Mucosa of descending colon (tissue), 3 donors: ENCODE measurements at regions not wholly inside any gene's neighbourhood (a gene's known extent, or its start where the extent isn't known, plus 50 kb on each side); places are given as distances from the start of the nearest gene placed in this dataset.

Source experiments
- ATAC-seq: fragments of 200-7000 bp; cut with Tn5 transposase; one replicate; pipeline ENCODE4 v1.9.1; 2020; ENCODE audit warnings: mild to moderate bottlenecking, moderate library complexity
- DNase-seq, 3 donors: peaks; one replicate each; pipeline ENCODE4 v3.0.0-alpha.2; 2020
- H3K36me3 ChIP-seq: fragments of 200-600 bp; one replicate; pipeline ENCODE4 v1.8.0; 2021; ENCODE audit warnings: low read depth, mild to moderate bottlenecking
- H3K4me1 ChIP-seq: fragments of 200-600 bp; one replicate; pipeline ENCODE4 v1.8.0; 2021; ENCODE audit warnings: low read depth, mild to moderate bottlenecking
- H3K4me3 ChIP-seq: fragments of 200-600 bp; one replicate; pipeline ENCODE4 v1.8.0; 2021; ENCODE audit warnings: mild to moderate bottlenecking
- H3K9me3 ChIP-seq: fragments of 200-600 bp; one replicate; pipeline ENCODE4 v1.8.0; 2021; ENCODE audit warnings: mild to moderate bottlenecking
- intact Hi-C, 2 donors: fragments of 100-400 bp; cut with DNase I in 1 of 2; cut with micrococcal nuclease in 1 of 2; formaldehyde crosslinking; loops; one replicate each; pipeline versions ENCODE4 v1.11.0 to v1.11.1; 2022; cut with DNase I, micrococcal nuclease
- TF ChIP-seq, protein P1 (sequence below): fragments of 200-600 bp; IDR thresholded peaks from one replicate; pipeline ENCODE4 v1.8.0; 2022; ENCODE audit warnings: antibody characterized with exemption, mild to moderate bottlenecking
- donor health status: DM: no; HTN: no; CAD: no; lungs with moderate emphysema.
- donor health status: DM: no; HTN: no; CAD: no.
- donor health status: DM: no; HTN: yes; CAD: no.

DNA sequence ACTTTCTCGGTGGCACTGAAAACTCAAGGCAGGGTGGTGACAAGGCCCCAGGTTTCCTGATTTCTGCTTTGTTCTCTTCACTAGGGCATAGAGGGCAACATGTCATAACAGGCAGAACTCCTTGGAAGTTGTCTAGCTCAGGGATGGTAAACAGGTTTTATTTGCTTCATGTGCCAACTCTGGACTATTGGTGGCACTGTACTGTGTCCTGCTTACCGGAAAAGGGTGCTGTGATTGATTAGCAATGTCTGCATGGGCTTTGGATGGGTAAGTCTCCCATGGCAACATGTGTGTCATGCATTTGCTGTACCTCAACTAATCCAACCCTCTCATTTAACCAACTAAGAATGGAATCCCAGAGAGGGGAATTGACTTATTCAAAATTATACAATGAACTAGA, 70.7 kb upstream of the USP24 start:
- Histone ChIP-seq H3K9me3 (no peaks in the 10 kb centered on the region), H3K4me1 (no peaks in the 10 kb centered on the region), H3K36me3 (no peaks in the 10 kb centered on the region), H3K4me3 (no peak overlapping the region)
- intact Hi-C loops = loop anchor here in 1 of 2 donors (5.0 to 10.0 kb wide), 3 partner anchors 51 to 1419 kb away; no protein-coding TSS in a partner anchor
- ATAC-seq (peak; percentile 18), DNase-seq (no peak)
- TF ChIP-seq, protein P1, sequence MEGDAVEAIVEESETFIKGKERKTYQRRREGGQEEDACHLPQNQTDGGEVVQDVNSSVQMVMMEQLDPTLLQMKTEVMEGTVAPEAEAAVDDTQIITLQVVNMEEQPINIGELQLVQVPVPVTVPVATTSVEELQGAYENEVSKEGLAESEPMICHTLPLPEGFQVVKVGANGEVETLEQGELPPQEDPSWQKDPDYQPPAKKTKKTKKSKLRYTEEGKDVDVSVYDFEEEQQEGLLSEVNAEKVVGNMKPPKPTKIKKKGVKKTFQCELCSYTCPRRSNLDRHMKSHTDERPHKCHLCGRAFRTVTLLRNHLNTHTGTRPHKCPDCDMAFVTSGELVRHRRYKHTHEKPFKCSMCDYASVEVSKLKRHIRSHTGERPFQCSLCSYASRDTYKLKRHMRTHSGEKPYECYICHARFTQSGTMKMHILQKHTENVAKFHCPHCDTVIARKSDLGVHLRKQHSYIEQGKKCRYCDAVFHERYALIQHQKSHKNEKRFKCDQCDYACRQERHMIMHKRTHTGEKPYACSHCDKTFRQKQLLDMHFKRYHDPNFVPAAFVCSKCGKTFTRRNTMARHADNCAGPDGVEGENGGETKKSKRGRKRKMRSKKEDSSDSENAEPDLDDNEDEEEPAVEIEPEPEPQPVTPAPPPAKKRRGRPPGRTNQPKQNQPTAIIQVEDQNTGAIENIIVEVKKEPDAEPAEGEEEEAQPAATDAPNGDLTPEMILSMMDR = no peak

DNA sequence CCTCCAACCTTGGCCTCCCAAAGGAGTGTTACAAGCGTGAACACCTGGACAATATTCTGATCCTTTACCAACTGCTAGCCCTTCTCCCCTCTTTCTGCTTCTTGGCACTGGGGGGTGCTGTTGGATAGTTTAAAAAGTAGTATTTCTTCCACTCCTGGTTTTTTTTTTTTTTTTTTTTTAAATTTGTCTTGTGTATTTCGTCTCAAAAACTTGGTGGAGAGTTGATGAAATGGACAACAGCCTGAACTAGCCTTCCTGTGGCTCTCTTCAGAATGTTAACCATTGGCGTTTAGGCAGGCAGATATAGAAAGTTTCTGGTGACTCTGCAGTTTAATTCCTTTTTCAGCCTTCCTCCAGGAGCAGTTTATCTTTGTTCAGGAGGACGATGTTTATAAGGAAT, 69.7 kb upstream of the USP24 start:
- H3K4me3 ChIP-seq = no peak overlapping the region
- no peaks in the 10 kb centered on the region for H3K4me1 ChIP-seq
- ATAC-seq (peak; percentile 47), DNase-seq (peak in 1 of 3 donors; percentile 59)
- TF ChIP-seq, protein P1 = no peak
- no peaks in the 10 kb centered on the region for H3K9me3 ChIP-seq
- intact Hi-C loops = loop anchor here (5.0 to 10.0 kb wide), 4 partner anchors 52 to 1420 kb away; no protein-coding TSS in a partner anchor
- H3K36me3 ChIP-seq = no peaks in the 10 kb centered on the region

DNA sequence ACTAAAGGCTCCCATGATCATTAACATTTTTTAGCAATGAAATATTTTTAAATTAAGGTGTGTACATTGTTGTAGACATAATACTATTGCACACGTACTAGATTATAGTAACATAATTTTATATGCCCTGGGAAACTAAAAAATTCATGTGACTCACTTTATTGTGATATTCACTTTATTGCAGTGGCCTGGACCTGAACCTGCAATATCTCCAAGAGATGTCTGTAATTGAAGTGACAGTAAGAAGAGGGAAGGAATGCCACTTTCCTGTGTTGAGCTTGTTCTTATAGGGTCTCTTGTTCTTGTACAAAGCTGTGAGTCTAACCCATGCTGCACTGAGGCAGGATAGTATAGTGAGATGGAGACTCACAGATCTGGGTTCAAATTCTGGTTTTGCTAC, 66.9 kb upstream of the USP24 start:
- intact Hi-C loops = loop anchor here (5.0 to 10.0 kb wide), 3 partner anchors 1300 to 1423 kb away; no protein-coding TSS in a partner anchor
- Histone ChIP-seq H3K4me3 (no peak overlapping the region), H3K36me3 (no peaks in the 10 kb centered on the region), H3K4me1 (no peaks in the 10 kb centered on the region), H3K9me3 (no peaks in the 10 kb centered on the region)
- no peak for DNase-seq
- ATAC-seq = peak; percentile 48
- TF ChIP-seq, protein P1 = no peak

DNA sequence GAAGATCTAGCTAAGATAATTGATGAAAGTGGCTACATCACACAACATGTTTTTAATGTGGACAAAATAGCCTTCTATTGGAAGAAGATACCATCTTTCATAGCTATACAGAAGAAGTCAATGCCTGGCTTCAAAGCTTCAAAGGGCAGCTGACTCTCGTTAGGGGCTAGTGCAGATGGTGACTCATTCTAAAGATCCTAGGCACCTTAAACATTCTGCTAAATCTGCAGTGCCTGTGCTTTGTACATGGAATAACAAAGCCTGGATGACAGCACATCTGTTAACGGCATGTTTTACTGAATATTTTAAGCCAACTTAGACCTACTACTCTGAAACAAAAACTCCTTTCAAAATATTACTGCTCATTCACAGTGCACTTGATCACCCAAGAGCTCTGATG, 65.6 kb upstream of the USP24 start:
- TF ChIP-seq, protein P1 = no peak
- no peak for DNase-seq
- ATAC-seq = no peak
- Histone ChIP-seq H3K4me1 (no peaks in the 10 kb centered on the region), H3K4me3 (no peak overlapping the region), H3K36me3 (no peaks in the 10 kb centered on the region), H3K9me3 (no peaks in the 10 kb centered on the region)
- intact Hi-C loops = loop anchor here (5.0 to 10.0 kb wide), 3 partner anchors 1302 to 1424 kb away; no protein-coding TSS in a partner anchor

DNA sequence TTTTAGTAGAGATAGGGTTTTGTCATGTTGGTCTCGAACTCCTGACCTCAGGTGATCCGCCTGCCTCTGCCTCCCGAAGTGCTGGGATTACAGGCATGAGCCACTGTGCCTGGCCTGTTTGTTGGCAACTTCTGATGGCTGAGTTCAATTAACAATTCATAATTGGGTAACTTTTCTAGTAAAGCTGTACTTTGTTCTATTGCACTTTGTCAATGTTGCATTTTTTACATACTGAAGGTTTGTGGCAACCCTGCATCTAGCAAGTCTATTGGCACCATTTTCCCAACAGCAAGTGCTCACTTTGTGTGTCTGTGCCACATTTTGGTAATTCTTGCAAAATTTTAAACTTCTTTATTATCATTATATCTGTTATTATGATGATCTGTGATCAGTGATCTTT, 64.5 kb upstream of the USP24 start:
- no peak overlapping the region for H3K4me3 ChIP-seq
- peaks cover 7% of the 10 kb centered on the region for H3K4me1 ChIP-seq
- H3K36me3 ChIP-seq = no peaks in the 10 kb centered on the region
- intact Hi-C loops = loop anchor here (5.0 to 10.0 kb wide), 4 partner anchors 132 to 1425 kb away; no protein-coding TSS in a partner anchor
- ATAC-seq (no peak), DNase-seq (no peak)
- TF ChIP-seq, protein P1 = no peak
- no peaks in the 10 kb centered on the region for H3K9me3 ChIP-seq

DNA sequence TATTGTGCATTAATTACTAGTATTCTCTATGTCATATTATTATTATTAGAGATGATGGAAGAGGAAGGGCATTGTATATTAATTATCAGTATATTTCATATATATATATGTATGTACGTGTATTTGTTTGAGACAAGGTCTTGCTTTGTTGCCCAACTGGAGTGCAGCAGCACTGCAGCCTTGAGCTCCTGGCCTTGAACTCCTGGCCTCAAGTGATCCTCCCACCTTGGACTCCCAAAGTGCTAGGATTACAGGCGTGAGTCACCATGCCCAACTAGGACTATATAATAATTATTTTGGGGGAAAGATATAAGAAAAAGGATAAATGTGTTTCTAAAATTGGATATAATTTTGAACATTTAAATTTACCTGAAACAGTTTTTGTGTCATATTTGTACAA, 63.2 kb upstream of the USP24 start:
- no peaks in the 10 kb centered on the region for H3K36me3 ChIP-seq
- peaks cover 7% of the 10 kb centered on the region for H3K4me1 ChIP-seq
- no peaks in the 10 kb centered on the region for H3K9me3 ChIP-seq
- H3K4me3 ChIP-seq = no peak overlapping the region
- intact Hi-C loops = loop anchor here in 1 of 2 donors (5.0 kb wide), 1 partner anchor 131 kb away; no protein-coding TSS in a partner anchor
- ATAC-seq (no peak), DNase-seq (no peak)
- TF ChIP-seq, protein P1 = no peak
